Activated CD8-positive, alpha-beta T cell treated with anti-CD3 and anti-CD28 coated beads for 36 hours (primary cell): ENCODE measurements at regions not wholly inside any gene's neighbourhood (a gene's known extent, or its start where the extent isn't known, plus 50 kb on each side); places are given as distances from the start of the nearest gene placed in this dataset.

Experiments
- ATAC-seq: fragments of 200-7000 bp; cut with Tn5 transposase; one replicate; pipeline ENCODE4 v1.10.0; 2021; ENCODE audit warnings: mild to moderate bottlenecking, moderate library complexity
- CTCF ChIA-PET: fragments of 350-600 bp; sonication (Branson Sonifier 250); formaldehyde crosslinking; loops from one replicate; lab custom pipeline; 2021; ENCODE audit warnings: antibody characterized with exemption; lab: Charles Lee
- POLR2A ChIA-PET: fragments of 350-600 bp; sonication (Branson Sonifier 250); formaldehyde crosslinking; loops from one replicate; lab custom pipeline; 2021; ENCODE audit warnings: antibody characterized with exemption; lab: Charles Lee
- DNase-seq: peaks from one replicate; pipeline ENCODE4 v3.0.0-alpha.2; 2020
- H3K27ac Mint-ChIP-seq: one replicate; pipeline ENCODE4 v1.8.0; 2021; ENCODE audit warnings: mild to moderate bottlenecking, mixed read lengths
- H3K27me3 Mint-ChIP-seq: one replicate; pipeline ENCODE4 v1.8.0; 2021; ENCODE audit warnings: mixed read lengths
- H3K36me3 Mint-ChIP-seq: one replicate; pipeline ENCODE4 v1.8.0; 2021; ENCODE audit warnings: low read depth, mixed read lengths
- H3K4me1 Mint-ChIP-seq: one replicate; pipeline ENCODE4 v1.8.0; 2021; ENCODE audit warnings: low read depth, mixed read lengths
- H3K4me3 Mint-ChIP-seq: one replicate; pipeline ENCODE4 v1.8.0; 2021; ENCODE audit warnings: mild to moderate bottlenecking, moderate library complexity, mixed read lengths
- H3K9me3 Mint-ChIP-seq: one replicate; pipeline ENCODE4 v1.8.0; 2021; ENCODE audit warnings: mixed read lengths
- CTCF ChIP-seq: fragments of 200-600 bp; IDR thresholded peaks from one replicate; pipeline ENCODE4 v1.8.0; 2022; ENCODE audit warnings: antibody characterized with exemption, mild to moderate bottlenecking
- intact Hi-C: fragments of 100-400 bp; cut with micrococcal nuclease; formaldehyde crosslinking; loops from one replicate; pipeline ENCODE4 v1.10.0; 2022

- intact Hi-C loops, result no loop called here
- Mint-ChIP-seq H3K27ac (no peak overlapping the region), H3K4me3 (no peak overlapping the region), H3K4me1 (no peaks in the 10 kb centered on the region), H3K27me3 (peaks cover 4% of the 10 kb centered on the region), H3K9me3 (peaks cover 4% of the 10 kb centered on the region), H3K36me3 (no peaks in the 10 kb centered on the region)
- DNase-seq, result no peak
- TF ChIP-seq CTCF, result no peak
- ChIA-PET POLR2A (interaction anchor here (0.6 kb wide), 1 partner anchor 14 kb away, joined by 3 read pairs; no protein-coding TSS in a partner anchor), CTCF (no interaction called here)
- no peak for ATAC-seq
These were observed 66.5 kb downstream of the PLXNA1 start for GRCh38 chr3:127049393-127049792.

GRCh38 chr3:127050733-127051132 lies 67.8 kb downstream of the PLXNA1 start:
- Mint-ChIP-seq H3K4me3 (no peak overlapping the region), H3K9me3 (peaks cover 4% of the 10 kb centered on the region), H3K27me3 (peaks cover 4% of the 10 kb centered on the region), H3K36me3 (no peaks in the 10 kb centered on the region), H3K4me1 (no peaks in the 10 kb centered on the region), H3K27ac (no peak overlapping the region)
- TF ChIP-seq CTCF, result no peak
- ATAC-seq, result no peak
- DNase-seq, result no peak
- CTCF ChIA-PET, result no interaction called here
- POLR2A ChIA-PET, result no interaction called here
- intact Hi-C loops, result no loop called here

- H3K27me3 Mint-ChIP-seq, result peaks cover 4% of the 10 kb centered on the region
- no peak for TF ChIP-seq CTCF
- H3K36me3 Mint-ChIP-seq, result no peaks in the 10 kb centered on the region
- DNase-seq (no peak), ATAC-seq (no peak)
- intact Hi-C loops, result no loop called here
- ChIA-PET CTCF (no interaction called here), POLR2A (interaction anchor here (0.6 kb wide), 1 partner anchor 1625 kb away, joined by 3 read pairs; no protein-coding TSS in a partner anchor)
- H3K4me1 Mint-ChIP-seq, result no peaks in the 10 kb centered on the region
- peaks cover 6% of the 10 kb centered on the region for H3K9me3 Mint-ChIP-seq
- H3K27ac Mint-ChIP-seq, result no peak overlapping the region
- no peak overlapping the region for H3K4me3 Mint-ChIP-seq
These were observed 69.2 kb downstream of the PLXNA1 start for GRCh38 chr3:127052121-127052561.

GRCh38 chr3:127053026-127053425 lies 70.1 kb downstream of the PLXNA1 start:
- no peak for ATAC-seq
- TF ChIP-seq CTCF, result no peak
- H3K4me3 Mint-ChIP-seq, result no peak overlapping the region
- intact Hi-C loops, result no loop called here
- ChIA-PET POLR2A (no interaction called here), CTCF (no interaction called here)
- no peak overlapping the region for H3K27ac Mint-ChIP-seq
- no peaks in the 10 kb centered on the region for H3K4me1 Mint-ChIP-seq
- no peak for DNase-seq
- H3K9me3 Mint-ChIP-seq, result peaks cover 12% of the 10 kb centered on the region
- H3K36me3 Mint-ChIP-seq, result no peaks in the 10 kb centered on the region
- H3K27me3 Mint-ChIP-seq, result peaks cover 4% of the 10 kb centered on the region

GRCh38 chr3:127053450-127053849 lies 70.5 kb downstream of the PLXNA1 start:
- Mint-ChIP-seq H3K36me3 (no peaks in the 10 kb centered on the region), H3K27ac (no peak overlapping the region), H3K9me3 (peaks cover 12% of the 10 kb centered on the region), H3K4me1 (no peaks in the 10 kb centered on the region), H3K27me3 (peaks cover 4% of the 10 kb centered on the region), H3K4me3 (no peak overlapping the region)
- no peak for ATAC-seq
- CTCF ChIA-PET, result no interaction called here
- POLR2A ChIA-PET, result no interaction called here
- DNase-seq, result no peak
- TF ChIP-seq CTCF, result no peak
- intact Hi-C loops, result no loop called here
